SIG-M5 treated with dmso at 0.1 percent for 504 hours (cell line): ENCODE measurements at regions not wholly inside any gene's neighbourhood (a gene's known extent, or its start where the extent isn't known, plus 50 kb on each side); places are given as distances from the start of the nearest gene placed in this dataset.

Source experiments
- DNase-seq: peaks from one replicate; lab custom pipeline; 2025; ENCODE audit not compliant: unreplicated experiment; lab: John Stamatoyannopoulos, UW

DNA sequence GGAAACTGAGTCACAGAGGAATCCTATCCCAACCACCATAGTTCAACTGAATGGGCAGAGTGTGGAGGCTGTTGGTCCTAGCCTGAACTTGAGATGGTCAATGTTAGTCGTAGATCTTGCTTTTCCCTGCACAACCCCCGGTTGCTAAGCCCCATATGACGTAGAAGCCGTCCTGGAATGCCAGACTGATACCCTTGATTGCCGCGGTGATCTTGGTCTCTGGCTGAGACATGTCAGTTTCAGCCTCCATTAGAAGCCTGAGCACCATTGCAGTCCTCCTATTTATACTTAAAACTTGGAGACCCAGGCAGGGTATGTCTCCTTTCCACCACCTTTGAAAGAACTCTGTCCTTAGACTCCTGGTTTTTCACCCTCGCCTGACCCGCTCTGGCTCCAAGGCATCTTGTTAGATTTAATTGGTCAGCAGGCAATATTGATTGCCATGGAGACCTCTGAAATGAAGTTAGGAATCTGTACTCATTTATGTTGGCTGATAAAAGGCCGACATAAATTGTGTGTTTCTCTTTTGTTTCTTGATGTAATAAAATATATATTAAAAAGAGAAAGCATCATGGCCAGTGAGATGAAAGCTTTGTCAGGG, 53.4 kb downstream of the RPLP1 start:
- DNase-seq, result no peak

DNA sequence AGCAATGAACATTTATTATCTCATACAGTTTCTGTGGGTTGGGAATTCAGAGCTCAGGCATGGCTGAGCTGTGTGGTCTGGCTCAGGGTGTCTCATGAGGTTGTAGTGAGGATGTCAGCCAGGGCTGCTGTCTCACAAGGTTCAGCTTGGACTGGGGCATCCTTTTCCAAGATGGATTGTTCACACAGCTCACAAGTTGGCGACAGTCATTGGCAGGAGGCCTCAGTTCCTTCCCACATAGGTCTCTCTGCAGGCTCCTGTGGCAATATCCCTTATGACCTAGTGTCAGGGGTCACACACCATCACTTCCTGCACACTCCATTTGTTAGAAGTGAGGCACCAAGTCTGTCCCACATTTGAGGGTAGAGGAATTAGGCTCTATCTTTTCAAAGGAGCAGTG, 56.0 kb downstream of the RPLP1 start:
- DNase-seq, result no peak

DNA sequence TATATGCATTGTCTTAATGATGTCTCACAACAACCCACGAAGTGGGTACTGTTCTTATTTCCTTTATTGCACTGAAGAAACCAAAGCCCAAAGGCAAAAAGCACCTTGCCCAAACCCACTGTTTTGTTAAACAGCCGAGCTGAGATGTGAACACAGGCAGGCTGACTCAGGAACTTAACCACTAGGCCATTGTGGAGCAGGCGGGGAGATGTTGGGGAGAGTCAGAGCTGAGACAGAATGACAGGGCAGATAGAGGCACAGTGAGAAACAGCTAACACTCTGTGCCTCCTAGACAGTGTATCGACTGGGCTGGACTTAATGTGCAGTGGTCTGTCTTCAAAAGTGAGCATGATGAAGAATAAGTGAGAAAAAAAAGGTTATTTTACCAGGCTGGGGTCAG, 56.5 kb downstream of the RPLP1 start:
- DNase-seq, result no peak

DNA sequence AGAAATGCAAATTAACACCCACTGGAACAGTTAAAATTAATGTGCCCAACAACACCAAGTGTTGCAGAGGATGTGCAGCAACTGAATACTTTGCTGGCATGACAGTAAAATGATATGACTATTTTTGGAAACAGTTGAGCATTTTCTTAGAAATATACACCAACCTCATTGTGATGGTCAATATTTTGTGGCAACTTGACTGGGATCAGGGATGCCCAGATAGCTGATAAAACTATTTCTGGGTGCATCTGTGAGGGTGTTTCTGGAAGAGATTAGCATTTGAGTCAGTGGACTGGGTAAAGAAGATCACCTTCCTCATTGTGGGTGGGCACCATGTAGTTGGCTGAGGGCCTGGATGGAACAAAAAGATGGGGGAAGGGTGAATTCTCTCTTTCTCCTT, 57.9 kb downstream of the RPLP1 start:
- DNase-seq, result no peak

DNA sequence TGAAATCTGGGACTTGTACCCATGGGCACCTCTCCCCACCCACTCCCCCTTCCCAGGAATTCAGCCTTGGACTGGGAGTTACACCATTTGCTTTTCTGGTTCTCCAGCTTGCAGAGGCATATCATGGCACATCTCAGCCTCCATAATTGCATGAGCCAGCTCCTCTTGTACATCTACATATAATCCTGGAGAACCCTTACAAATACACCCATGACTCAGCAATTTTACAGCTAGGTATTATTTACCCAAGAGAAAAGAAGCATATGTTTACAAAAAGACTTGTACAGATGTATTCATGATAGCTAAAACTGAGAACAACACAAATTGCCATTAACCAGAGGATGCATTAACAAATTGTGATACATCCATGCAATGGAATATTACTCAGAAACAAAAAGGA, 58.4 kb downstream of the RPLP1 start:
- no peak for DNase-seq

DNA sequence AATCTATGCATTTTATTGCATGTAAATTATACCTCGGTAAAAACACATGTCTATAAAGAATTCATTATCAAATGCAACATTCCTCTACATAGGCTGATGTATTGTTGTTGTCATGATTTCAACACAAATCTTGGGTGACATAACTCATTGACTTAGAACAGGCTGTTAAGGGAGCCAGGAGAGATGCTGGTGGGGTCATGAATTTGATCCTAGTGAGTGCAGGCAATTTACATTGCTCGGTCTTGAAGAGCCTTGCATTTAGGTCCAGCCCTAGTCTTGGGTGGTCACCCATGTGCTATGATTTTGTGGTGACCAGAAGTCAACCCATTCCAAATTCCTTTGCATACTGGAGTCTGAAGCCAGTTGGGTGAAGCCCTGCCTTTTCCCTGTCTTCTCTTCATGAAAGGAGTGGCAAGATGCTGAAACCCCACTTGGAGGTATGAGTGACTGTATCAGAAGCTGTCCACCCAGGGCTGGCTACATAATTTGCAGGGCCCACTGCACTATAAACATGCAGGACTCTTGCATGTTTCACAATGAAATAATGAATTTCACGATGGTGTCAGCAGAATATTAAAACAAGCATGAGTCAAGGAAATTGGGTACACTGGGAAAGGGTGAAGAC, 59.2 kb downstream of the RPLP1 start:
- DNase-seq, result no peak

DNA sequence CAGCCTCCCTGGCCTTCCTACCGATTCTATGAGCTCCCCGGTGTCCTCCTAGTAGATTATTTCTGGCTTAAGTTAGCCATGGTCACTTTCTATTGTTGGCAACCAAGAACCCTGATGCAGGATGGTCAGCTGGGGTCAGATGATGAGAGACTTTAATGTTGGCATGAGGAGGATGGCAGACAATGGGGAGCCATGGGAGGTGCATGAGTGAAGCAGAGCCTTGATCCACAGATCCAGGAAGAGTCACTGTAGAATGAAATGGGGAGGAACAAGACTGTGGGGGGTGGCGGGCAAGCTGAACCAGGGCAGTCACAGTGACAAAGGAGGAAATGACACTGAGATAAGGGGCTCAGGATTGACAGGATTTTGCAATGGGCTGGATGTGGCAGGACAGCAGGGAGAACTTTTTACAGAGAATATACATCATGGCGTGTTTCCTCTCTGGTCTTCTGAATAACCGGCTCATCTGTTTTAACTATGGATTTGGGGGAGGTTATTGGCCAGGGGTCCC, 60.9 kb downstream of the RPLP1 start:
- DNase-seq, result peak; percentile 81

DNA sequence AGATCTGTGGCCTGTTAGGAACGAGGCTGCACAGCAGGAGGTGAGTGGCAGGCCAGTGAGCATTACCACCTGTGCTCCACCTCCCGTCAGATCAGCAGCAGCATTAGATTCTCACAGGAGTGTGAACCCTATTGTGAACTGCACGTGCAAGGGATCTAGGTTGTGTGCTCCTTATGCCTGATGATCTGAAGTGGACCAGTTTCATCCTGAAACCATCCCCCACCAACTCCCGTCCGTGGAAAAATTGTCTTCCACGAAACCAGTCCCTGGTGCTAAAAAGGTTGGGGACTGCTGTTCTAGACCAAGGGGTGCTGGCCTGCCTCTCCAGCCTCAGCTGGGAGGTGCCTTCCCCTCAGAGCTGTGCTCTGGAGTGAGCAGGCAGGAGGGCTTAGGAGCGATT, 61.4 kb downstream of the RPLP1 start:
- no peak for DNase-seq

DNA sequence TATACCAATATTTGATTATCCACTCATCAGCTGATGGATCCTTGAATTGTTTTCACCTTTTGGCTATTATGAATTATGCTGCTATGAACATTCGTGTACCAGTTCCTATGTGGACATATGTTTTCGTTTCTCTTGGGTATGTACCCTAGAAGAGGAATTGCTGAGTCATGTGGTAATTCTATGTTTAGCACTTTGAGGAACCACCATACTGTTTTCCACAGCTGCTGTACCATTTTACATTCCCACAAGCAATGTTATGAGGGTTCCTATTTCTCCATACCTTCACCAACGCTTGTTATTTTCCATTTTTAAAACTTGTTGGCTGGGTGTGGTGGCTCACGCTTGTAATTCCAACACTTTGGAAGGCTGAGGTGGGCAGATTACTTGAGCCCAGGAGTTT, 62.9 kb downstream of the RPLP1 start:
- DNase-seq, result peak; percentile 83

DNA sequence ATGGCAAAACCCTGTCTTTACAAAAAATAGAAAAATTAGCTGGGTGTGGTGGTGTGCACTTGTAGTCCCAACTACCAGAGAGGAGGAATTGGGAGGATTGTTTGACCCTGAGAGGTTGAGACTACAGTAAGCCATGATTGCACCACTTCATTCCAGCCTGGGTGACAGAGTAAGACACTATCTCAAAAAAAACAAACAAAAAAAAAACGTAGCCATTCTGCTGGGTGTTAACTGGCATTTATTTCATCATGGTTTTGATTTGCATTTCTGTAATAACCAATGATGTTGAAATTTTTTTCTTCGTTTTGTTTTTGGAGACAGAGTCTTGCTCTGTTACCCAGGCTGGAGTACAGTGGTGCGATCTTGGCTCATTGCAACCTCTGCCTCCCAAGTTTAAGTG, 63.3 kb downstream of the RPLP1 start:
- DNase-seq, result peak; percentile 15

DNA sequence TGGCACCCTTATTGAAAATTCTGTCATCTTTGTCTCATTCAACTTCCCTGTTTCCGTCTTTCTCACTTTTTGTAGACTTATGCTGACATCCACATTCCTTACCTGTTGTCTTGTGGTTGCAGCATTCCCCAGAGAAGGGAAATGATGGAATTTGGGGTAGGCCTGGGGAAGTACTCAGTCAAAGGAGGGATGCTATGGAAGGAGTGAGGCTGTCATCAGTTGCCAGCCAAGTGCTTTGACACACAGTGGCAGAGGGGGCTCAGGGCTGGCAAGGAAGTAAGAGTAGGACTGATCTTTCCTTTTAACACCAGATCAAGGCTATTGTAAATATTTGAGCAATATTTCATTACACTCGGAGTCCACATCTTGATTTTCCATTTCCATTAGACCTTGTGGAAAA, 64.4 kb downstream of the RPLP1 start:
- DNase-seq, result no peak

DNA sequence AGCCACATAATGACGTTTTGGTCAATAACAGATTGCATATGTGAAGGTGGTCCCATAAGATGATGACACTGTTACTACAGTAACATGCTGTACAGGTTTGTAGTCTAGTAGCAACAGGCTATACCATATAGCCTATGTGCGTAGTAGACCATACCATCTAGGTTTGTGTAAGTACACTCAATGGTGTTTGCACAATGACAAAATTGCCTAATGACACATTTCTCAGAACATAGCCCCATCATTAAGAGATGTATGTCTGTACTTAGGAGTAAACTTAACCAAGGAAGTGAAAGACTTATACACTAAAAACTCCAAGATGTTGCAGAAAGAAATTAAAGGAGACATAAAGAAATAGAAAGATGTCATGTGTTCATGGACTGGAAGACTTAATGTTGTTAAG, 66.2 kb downstream of the RPLP1 start:
- no peak for DNase-seq

DNA sequence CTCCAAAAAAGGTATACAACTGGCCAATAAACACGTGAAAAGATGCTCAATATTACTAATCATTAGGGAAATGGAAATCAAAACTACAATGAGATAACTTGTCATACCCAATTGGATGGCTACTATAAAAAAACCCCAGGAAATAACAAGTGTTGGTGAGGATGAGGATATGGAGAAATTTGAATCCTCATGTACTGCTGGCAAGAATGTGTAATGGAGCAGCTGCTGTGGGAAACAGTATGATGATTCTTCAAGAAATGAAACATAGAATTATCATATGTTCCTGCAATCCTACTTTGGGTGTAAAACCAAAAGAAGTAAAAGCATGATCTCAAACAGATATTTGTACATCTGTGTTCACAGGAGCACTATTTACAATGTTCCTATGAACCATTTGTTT, 67.4 kb downstream of the RPLP1 start:
- DNase-seq, result no peak

DNA sequence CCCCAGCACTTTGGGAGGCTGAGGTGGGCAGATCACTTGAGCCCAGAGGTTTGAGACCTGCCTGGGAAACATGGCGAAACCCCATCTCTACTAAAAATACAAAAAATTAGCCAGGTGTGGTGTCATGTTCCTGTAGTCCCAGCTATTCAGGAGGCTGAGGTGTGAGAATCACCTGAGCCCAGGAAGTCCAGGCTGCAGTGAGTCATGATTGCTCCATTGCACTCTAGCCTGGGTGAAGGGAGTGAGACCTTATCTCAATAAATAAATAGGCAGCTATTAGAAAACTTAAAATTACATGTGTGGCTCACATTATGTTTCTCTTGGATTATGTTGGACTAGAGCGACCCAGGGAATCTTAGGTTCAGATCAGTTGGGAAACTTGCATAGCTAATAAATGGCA, 69.7 kb downstream of the RPLP1 start:
- DNase-seq, result no peak

DNA sequence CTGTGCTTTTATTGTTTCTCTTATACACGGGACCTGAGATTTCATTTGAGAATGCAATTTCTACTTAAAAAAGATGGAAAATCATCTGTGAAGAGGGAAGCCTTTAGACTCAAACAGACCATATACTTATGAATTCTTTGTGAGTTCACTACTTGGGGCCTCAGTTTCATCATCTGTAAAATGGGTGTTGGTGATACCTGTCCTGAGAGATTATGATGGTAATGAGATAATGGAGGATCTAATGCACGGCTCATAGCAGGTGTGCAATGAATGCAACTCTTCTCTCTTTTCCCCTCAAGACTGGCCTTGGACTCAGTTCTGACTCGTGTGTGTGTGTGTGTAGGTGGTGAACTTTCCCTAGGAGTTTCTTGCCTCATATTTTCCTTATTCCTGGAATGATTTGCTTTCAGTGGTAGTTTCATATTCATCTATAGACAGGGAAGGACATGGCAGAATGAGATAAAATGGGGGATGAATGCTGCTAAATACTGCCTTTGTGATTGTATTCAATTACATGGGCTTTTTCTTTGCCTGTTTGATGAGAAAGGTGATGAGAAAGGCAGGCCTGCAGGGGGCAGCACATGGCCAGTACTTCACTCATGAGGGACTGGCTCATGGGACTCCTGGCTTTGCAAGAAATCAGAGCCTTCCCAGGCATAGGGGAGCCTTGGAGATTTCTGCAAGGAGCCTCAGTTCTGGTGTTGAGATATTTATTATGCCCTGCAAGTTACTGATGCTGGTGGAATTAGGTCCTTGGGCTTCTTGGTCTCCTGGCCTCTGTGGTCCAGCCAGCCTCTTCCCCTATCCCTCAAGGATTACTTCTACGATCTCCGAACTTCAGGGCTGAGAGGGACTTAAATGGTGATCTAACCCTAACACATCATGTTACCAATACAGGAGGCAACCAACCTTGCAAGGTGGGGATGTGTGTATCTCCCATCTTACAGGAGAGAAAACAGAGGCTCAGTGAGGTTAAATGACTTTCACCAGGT, 70.7 kb downstream of the RPLP1 start:
- DNase-seq, result peak; percentile 68

DNA sequence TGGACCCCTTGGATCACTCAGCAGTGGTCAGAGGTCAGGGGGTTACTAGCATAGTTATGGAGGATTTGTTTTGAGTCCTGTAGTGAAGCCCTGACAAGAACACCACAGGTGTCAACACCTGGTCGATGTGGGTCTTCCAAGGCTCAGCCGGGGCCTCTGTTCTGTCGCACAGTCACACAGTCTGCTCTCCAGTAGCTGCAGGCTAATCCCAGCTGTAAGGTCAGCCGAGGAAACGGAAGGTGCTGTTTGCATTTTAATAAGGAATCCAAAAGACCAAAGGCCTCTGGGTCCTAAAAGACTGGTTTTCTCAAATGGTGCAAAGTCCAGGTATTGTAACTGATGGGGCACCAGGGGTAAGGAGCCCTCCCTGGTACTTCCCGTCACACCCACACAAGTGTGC, 71.7 kb downstream of the RPLP1 start:
- no peak for DNase-seq

DNA sequence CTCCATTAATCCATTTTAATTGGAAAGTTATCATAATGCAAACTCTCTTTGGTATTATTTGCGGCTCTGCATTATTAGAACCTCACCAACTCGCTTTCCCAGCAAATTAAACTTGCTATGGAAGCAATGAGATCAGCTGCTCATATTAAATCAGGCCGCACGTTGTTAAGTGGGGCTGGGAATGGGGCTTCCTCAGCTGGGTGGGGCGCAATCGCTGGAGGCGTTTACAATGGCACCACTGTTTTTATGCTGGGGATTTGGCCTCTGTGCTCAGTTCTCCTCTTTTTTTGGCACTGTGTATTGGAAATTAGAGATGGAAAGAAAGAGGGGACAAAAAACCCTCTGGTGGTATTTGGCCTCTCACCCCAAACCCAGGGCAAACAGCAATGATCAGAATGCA, 72.2 kb downstream of the RPLP1 start:
- DNase-seq, result no peak

DNA sequence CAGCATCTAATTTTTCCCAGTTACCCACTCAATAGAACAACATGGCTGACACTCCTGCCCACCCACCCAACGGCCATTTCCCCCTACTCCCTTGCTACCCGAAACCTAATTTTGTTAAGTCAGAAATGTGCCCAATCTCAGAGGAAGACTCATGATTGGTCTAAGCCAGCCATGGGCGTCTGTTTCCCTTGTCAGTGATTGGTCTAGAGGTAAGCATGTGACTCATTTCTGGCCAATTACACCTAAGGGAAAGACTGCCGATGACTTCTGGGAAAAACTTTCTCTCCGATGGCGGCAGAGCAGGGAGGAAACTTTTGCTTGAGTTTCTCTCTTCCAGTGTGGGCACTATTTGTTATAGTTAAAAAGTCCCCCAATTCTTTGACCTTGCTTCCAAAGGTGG, 72.9 kb downstream of the RPLP1 start:
- DNase-seq, result no peak

DNA sequence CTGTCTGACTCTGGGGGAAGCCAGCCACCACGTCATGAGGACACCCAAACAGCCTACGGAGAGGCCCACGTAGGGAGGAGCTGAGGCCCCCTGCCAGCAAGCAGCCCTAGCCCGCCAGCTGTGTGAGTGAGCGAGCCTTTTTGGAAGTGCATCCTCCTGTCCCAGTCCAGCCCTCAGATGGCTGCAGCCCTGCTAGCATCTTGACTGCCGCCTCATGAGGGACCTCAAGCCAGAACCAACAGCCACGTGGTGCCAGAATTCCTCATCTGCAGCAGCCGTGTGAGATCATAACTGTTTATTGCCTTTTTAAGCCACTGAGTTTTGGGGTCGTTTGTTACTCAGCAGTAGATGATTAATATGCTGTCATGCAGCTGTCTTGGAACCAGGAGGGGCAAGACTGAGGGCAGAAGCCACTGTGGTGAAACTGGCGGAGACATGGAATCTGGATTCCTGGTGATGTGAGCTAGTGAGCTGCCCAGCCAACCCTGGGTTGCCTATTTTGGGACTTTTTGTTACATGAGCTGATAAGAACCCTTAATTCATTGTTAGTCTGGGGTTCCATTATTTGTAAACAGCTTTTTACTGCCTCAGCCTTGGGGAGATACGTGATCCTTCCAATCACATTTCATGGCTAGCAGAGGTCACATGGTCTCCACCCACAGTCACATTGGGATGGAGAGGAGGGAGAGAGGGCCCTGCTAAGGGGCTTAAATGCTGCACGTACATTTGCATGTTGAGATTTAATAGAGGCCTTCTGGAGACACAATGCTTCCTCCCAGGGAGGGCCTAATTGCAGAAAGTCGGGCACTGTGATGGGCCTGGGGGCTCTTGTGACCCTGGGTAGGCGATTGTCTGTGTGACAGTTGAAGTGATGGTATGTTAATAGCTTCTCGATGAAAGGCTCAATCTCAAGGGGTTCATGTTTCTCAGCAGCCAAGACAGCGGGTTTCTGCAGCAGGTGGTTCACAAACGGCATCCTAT, 73.8 kb downstream of the RPLP1 start:
- DNase-seq, result no peak

DNA sequence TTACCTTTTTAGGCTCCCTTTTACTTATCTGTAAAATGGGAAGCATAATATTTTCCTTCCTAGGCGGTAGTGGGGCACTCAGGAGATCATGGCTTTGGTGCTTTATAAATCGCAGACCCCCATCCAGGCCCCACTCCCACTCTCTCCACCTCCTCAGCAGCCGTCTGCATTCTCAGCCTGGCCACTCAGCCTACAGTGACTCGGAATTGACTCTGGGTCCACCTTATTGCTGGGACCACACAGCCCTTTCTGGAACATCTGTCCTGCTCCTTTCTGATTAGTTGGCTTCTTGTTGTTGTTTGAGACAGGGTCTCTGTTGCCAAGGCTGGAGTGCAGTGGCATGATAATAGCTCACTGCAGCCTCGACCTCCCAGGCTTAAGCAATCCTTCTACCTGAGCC, 76.5 kb downstream of the RPLP1 start:
- no peak for DNase-seq
